ENCODE measurements at regions not wholly inside any gene's neighbourhood (a gene's known extent, or its start where the extent isn't known, plus 50 kb on each side); places are given as distances from the start of the nearest gene placed in this dataset.

DNA sequence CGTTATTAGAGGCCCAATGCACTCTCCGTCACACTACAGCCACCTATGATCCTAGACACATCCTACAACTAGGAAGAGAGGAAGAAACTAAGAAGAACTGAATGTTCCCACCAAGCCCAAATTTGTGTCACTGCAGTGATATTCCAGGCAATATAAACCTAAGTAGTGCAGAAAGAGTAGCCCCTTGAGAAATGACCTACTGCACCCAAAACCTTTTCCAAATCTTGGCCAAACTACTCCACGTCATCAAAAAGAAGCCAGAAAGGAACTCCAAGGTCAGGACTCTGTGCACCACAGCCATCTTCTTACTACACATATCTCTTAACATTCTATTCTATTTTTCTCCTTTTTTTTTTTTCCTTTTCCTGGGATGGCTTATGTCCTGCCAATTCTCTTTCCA, 60.2 kb downstream of the ADAMTS1 start:
- DNase-seq = no peak

DNA sequence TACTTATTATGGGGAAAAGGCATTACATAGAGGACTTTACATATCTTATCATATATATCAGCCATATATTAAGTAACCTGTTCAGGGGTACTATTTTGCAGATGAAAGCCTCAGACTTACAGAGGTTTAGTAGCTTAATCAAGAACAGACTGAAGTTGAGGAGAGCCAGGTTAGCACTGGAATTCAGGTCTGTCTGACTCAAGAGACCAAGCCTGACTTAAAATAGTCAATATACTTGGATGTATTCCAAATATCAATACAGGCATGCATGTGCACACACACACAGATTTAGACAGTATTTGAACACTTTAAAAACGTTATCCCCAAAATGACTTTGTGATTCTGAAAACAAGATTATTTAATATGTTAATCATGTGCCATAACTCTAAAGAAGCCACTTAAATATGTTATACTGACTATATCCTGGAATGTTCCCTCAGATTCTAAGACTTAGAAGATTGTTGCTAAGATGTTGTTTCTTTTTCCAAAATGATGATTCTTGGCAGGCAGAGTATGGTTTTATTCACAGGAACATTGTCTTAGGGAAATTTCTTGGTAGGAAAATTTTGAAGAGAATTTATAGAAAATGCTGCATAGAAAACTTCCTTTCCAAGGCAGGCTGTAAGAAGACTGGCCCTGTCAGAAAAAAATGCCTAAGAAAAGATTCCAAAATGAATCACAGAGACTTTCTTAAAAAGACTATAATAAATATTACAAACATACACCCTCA, 61.6 kb downstream of the ADAMTS1 start:
- DNase-seq = no peak

DNA sequence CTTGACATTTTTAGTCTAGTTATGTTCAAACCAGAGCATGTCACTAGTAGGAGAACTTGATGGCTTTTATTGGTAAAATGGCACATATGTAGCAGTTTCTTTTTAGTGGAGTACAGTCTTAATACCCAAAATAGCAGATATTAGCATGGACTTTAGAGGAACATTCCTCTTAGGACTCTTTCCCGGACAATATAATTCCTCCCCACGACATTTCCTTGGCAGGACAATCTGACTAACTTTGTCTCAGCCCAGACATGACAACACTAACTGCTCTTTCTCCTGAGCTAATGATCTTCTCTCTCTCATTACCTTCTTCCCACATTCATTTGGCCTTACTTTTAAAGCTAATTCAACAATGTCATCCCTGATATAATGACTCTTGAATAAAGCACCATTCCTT, 62.5 kb downstream of the ADAMTS1 start:
- DNase-seq = no peak

DNA sequence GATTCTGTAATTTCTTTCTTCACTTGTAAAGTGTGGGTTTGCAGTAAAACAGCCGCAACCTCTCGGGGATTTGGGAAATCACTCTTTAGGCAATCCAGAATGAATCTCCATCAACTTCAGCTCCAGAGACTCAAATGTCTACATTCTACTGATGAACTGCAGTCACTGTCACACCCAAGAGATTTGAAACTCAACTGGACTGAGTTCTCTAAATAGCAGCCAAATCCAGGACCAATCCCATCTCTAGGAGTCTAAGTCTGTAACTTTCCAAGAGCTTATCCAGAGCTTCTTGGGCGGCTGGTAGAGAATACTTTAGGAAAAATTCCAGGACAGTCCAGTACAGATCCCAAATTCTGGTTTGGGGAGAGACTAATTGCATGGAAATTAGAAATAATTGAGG, 62.9 kb downstream of the ADAMTS1 start:
- no peak for DNase-seq

DNA sequence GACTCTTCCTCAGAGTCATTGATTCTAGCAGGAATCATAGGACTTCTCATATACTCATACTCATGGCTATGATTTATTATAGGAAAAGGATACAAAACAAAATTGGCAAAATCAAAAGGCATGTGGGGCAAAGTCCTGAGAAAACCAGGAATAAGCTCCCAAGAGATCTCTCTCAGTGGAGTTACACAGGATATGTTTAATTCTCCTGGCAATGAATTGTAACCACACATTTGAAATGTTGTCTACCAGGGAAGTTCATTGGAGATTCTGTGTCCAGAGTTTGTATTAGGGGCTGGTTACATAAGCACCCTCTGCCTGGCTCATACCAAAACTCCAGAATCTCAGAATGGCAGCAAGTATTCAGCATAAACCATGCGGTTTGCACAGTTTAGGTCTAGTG, 63.9 kb downstream of the ADAMTS1 start:
- DNase-seq = no peak

DNA sequence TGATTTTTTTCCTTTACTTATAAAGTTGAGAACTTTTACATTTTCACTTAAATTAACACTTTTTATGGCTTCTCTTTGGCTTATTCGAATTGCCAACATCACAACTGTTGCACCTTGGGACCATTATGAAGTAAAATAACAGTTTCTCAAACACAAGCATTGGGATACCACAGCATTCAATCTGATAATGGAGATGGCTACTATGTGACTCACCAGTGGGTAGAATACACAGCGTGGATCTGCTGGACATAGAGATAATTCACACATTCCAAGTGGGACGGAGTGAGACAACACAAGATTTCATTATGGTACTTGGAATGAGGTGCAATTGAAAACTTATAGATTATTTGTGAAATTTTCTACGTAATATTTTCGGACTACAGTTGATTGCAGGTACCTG, 68.0 kb downstream of the ADAMTS1 start:
- no peak for DNase-seq

DNA sequence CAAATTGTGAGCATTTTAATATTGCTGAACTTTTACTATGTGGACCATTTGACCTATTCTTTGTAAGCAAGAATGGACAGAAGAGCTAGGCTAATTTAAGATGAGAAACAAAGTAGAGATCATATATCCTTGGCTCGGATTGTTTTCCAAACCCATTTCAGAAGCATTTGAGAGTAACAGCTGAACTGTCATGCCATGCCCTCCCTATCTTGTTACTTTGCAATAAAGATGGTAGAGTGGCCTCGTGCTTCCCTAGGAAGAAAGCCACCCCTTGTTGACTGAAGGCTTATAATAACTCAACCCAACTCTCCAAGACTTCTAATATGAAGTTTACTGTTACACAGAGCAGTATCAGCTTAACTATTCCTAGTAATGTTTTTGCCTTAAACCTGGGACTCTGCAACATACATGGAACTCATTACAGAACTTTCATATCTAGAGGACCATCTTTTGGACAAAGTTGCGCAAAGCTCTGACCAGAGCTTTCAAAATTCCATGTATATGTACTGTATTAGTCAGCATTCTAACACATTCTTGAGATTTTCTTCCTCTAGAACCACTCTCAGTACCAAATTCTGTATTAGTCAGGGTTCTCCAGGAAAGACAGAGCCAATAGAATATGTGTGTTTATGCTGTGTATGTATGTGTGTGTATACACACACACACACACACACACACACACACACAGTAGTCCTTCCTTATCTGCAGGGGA, 68.7 kb downstream of the ADAMTS1 start:
- DNase-seq = no peak

DNA sequence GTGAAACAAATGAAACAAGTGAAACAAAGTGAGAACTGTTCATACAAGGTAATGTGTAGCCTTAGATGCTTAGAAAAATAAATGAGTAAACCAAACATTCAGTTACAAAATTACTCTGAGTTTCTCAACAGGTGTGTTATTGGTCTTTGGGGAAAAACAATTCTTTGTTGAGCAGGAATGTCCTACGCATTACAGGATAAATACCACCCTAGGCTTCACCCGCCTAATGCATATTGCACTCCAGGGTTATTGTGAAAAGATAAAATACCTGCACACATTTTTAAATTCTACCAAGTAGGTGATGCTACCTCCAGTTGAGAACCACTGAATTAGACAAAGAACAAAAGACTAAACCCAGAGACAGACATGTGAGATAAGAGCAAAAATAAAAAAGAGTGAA, 72.2 kb downstream of the ADAMTS1 start:
- DNase-seq = no peak

DNA sequence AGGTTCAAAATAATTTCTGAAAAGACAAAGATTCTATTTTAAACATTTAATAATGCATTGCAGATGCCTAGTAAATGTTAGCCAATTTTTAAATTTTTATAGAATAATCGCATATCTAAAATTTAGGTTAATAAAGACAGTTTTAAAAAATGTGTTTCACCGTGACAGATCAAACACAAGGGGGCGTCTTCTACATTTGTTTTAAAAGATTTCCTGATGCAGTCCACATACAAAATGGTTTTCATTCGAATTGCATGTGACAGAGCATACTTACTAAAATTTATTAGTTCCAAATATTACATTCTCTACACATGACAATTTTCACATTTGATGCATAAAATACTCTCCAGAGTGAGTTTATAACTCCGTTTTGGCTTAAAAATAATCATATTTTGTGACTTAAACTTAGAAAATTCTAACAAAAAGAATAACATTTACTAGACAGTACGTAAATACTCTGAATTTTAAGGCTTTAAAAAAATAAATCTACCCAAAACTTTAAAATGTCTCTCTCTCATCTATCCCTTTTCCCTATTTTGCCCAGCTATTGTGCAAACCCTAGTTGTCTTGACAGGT, 75.5 kb downstream of the ADAMTS1 start:
- DNase-seq = peak; percentile 67

DNA sequence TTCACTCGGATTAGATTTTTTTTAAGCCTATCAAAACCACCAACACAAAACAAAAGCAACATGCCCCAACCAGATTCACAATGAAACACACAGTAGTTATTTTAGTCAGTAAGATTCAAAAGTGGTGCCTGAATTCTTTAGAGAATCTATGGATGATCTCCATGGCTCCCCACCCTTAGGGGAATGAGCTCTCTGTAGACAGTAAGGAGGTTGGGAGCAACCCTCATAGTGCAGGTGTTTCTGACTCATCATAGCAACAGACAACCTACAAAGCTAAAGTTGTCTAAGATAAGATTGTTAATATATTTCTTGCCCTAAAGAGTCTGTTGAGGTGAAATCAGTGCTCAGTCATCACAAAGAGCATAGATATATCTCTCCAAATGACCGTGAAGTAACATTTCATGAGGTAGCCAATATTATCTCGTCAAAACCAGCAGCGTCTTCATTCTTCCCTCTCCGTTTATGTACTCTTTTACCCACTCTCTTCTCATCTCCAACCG, 78.3 kb downstream of the ADAMTS1 start:
- DNase-seq = no peak

DNA sequence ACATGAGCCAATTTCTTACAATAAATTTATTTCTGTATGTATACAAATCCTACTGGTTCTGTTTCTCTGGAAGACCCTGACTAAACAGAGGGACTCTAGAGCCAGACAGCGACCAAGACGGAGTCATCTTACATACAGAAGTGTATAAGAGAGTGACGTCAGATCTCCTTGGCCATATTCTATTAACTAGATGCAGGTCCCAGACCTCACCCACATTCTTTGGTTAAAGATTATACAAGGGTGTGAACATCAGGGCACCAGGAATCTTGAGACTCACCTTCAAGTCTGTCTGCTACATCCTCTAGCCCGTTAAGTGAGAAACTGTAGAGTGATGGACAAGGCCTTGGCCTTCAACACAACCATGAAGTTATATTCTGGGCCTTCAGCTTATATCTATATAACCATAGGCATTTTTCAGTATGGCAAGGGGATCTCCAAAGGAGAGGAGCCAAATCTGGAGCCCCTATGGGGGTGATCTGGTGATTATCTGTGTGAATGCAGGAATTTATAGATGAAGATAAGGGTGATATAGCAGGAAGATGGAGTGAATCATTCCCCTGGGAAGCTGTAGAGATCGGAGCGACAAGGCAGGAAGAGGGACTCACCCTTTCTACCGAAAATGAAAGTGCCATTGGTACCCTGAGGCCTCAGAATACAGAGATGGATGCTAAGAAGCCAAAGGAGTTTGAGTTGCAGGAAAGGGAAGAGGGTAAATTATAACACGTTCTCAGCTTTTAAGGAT, 83.9 kb downstream of the ADAMTS1 start:
- no peak for DNase-seq

DNA sequence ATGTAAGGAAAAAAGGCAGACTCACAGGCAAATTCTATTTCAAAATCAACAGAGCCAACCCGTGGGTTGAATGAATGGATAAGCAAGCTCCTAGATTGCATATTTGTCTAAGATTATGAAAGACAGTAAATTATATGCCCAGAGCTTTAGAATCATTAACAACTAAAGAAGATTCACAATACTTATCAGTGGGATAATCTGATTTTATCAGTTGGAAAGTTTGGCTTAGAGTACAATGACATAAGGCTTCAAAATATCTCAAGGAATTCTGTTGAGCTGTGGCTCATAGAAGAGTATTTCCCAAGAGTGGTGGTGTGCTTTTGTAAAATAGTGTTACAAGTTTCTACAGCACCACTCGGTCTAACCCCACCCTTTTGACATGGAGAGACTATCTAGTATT, 85.5 kb downstream of the ADAMTS1 start:
- no peak for DNase-seq

DNA sequence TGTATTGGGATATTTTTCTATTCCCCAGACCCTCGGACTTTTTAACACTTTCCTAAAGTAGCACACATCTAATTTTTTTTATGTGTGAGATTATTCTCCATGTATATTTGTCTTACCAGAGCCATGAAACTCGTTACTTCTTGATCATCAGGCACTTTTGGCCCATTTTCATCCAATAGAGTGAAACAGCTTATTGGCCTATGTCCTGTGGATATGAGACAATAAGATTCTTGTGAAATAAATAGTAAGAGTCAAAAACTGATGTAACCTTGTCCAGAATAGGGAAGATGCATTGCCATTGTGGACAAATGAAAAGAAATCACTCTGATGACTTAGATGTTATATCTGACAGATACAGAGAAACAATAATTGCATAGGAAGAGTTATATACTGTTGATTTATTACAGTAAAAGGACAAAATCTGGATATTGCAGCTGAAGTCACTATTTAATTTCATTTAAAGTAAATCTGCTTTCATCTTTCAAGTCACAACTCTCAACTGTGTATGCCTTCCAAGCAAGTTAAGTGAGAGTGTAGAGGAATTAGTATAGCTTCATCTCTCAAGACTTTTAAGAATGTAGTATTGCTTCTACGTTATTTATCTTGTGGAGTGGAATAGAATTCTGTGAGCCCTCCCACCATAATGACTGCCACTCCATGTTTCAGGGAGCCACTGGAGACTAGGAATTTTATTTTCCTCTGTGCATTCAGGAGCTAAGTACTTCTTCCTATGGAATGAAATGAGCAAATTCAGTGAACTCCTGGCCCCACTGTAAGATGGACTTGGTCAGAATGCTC, 86.9 kb downstream of the ADAMTS1 start:
- no peak for DNase-seq

DNA sequence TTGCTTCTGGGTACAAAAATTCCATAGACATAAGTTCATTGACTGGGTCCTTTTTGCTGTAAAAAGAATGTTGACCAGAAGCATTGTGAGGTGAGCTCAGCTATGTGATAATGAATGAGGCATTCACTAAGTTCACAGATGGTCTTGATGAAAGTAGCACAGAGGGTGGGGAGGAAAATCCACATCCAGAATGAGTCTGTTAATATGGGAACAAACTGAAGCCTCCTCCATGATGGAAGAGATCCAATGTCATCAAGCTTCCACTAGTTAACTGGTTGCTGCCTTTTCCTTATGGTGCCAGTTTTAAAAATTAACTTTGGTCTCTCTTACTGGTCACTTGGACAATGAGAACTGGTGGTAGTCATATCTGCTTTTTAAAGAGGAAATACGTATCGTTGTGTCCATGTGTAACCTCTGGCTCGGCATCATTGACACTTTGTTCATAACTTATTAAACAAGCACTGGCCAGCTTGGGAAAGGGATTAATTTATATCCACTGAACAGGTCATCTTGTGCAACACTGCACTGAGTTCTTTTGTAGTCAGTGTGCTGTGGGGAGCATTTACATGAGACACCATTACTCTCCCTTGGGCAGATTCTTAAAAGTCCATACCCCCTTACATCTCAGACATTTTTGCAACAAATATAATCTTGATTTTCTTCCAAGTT, 88.6 kb downstream of the ADAMTS1 start:
- DNase-seq = peak; percentile 24

DNA sequence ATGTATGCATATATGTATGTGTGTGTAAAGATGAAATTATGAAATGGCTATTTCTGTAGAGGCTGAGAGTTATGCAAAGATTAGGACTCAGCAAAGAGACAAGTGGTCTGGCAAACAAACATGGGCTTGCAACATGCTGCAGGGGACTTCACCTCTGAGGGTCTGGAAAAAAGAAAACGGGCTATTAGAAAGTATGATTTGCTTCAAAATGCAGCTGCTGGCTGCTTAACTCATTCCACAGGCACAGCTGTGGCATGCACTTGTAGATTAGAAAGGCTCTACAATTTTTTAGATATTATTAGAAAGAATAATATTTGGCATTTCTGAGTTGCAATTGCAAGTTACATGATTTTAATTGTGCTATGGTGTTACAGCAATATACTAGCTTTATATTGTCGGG, 90.4 kb downstream of the ADAMTS1 start:
- no peak for DNase-seq

DNA sequence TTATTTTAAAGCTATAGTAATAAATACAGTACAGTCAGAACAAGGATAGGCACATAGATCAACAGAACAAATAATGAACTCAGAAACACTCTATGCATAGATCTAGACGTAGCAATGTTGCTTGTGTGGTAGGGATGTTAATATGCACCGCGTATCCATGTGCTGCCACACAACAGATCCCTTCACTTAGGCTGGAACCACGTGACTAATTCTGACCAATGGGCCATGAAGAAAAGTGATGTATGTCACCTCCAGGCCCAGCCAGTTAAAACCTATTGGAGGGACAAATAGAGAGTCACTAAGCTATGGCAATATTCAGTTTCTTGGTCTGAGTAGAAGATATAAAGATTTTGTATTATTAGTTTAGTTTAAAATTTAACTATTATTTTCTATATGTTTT, 91.4 kb downstream of the ADAMTS1 start:
- DNase-seq = no peak

DNA sequence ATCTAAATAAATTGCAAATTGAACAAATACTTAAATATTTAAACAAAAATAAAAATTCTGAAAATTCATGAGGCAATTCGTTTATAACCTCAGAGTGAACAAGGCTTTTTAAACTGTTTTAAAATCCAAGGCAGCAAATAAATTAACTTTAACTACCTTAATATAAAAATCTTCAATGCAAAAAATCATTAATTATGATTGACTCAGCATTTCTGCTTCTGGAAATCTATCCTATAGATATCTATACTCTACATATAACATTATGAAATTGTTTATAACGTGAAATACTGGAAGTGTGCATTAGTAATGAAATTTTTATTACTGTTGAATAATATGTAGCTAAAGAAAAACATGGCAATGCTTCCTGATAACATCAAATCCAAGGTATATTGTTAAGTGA, 92.4 kb downstream of the ADAMTS1 start:
- no peak for DNase-seq

DNA sequence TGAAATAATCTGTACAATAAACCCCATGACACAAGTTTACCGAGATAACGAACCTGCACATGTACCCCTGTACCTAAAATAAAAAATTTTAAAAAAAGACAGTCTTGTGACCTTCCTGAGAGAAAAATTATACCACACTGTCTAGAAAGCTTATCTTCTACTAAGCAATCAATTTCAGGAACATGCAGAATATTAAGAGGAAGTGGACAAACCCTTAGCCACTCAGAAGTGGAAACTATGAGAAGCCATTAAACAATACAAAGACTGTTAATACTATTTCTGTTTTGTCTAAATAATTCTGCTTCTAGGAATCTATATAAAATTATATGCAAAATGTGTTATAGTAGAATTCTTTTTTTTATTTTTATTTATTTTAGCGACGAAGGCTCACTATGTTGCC, 93.9 kb downstream of the ADAMTS1 start:
- DNase-seq = no peak

DNA sequence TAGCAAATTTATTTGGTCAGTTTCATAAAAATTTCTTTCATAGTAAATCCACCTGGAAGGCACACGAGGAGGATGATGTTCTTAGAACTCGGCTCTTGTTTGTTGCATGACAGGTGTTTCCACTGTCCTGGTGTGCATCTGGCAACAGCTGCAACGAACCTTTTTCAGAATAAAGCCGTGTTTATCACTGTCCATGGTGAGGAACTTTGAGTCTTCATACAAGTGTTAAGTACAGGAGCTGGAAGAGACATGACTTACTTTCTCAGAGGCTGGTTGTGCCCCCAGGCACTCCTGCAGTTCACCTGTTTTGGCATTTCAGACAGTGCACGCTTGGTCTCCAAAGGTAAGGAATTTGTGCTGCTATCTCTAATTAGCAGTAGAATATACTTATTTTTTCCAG, 97.1 kb downstream of the ADAMTS1 start:
- no peak for DNase-seq

DNA sequence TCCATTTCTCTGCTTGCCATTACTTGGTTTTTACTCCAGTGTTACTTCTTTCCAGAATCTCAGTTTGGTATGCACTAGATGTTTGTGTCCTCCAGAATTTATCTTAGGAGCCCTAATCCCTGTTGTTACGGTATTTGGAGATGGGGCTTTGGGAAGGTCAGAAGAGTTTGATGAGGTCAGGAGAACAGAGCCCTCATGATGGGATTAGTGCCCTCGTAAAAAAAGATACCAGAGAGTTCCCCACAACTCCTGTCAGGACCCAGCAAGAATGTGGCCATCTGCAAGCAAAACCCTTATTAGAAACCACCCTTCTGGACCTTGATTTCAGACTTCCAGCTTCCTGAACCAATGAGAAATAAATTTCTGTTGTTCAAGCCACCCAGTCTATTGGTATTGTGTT, 98.0 kb downstream of the ADAMTS1 start:
- no peak for DNase-seq

DNA sequence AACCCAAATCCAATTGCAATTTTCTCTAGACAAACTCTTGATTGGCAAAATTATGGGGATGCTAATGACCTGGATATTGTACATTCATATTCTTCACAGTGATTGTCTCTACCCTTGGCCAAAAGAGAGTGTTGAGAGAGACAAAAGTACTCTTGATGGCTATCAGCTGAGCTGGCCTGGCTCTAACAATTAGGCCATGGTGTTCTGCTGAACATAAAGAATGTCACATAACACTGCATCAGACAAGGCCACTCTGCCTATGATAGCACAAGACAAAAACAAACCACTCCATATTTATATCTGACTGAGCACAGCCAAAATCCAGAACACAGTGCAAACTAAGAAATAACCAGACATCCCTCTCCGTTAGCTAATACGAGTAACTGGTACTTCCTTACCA, 101.7 kb downstream of the ADAMTS1 start:
- no peak for DNase-seq

DNA sequence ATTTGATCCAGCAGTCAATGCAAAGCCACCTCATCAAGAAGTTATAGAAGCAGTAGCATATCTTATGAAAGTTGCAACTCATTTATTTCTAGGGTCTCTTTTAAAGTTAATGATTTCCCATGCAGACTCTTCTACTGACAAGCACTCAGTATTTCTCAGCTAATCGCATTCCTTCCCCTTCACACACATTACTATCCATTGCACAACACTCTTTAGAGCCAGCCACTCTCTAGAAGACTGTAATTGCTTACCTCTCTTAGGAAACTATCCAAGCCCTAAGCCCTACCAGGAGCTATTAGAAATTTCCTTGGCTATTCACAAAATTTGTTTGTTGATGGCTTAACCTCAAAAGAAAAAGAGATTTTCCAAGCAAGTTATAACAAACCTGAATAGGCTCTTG, 106.0 kb downstream of the ADAMTS1 start:
- no peak for DNase-seq
